Fibroblast of skin of abdomen (primary cell): ENCODE measurements at regions not wholly inside any gene's neighbourhood (a gene's known extent, or its start where the extent isn't known, plus 50 kb on each side); places are given as distances from the start of the nearest gene placed in this dataset.
A peak's percentile ranks its signal among the peaks of the same experiment; 100 is the strongest.
"Not testable (repeated sequence)": the region's sequence is repeated elsewhere in the genome, so short reads cannot be mapped to it uniquely, and the experiment has no call there.

Experiments used
- DNase-seq: peaks from one replicate; pipeline ENCODE4 v3.0.0-alpha.2; 2013

- DNase-seq, result no peak
Observed at GRCh38 chr5:36435516-36435915, 133.8 kb upstream of the RANBP3L start.

DNA sequence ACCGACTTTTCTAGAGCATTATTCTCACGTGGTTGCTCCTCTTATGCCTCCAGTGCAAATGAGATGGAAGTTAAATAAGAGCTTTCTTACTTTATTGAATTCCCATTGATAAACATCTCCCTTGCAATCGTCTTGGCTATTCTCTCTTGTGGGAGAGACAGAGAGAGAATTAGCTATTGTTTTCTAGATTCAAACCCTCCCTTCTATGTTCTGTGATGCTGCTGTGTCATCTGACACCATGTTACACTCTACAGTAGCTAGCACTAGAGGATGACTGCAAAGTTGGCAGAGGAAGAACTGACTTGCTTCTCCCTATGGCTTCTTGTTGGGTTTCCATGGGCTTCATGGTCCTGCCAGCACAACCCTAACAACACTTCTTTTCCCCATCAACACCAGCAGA lies 134.6 kb upstream of the RANBP3L start:
- DNase-seq, result no peak

GRCh38 chr5:36438765-36439561 lies 137.3 kb upstream of the RANBP3L start:
- no peak for DNase-seq

DNA sequence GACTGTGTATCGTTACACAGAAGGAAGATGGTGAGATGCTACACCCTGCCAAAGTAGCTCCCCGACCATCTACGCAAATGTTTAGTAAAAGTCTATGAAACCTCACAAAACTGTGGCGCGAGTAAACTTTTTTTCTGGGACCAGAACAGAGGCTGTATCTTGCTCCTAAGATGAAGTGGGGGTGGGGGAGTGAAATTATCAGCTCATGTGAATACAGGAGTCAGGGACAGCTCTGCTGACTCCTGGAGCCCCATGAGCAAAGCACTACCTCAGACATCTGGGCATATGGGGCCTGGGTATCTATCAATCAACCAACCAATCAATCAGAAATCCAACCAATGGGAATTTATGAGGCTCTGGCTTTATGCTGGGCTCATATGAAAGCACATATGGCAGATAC lies 138.6 kb upstream of the RANBP3L start:
- DNase-seq, result no peak

GRCh38 chr5:36441280-36441679 lies 139.6 kb upstream of the RANBP3L start:
- no peak for DNase-seq

DNA sequence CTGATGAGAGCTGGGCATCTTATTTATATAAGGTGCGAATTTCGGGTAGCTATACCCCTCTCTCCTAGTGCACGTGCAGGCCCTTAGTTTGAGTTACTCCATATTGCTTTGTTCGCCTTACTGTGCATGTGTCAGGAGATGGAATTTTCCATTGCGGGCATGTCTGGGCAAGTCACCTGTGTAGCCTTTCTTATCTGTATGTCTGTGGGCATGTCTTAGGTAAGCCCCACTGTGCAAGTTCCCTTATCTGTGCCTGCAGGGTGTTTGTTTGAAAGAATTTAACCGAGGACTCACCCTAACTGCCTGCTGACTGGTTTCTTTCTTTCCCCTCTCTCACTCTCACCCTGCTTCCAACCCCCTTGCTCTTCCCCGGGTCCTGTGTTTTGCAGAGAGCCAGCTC lies 140.7 kb upstream of the RANBP3L start:
- DNase-seq, result no peak

DNA sequence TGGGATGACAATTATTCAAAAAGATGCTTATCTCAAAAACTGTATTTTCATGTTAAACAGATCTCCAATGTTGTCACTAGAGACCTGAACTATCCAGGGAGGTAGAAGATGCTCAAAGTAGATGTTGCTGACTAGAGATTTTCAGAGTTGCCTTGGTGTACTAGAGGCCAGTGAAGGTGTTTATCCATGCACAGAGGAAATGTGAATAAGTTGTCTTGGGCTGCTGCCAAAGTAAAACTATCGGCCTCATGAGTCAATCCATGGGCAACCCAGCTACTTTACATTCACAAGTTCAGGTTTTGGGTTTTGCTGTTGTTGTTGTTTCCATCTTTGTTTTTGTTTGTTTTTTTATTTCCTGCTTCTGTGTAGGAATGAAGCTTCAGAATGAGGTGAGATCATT lies 141.1 kb upstream of the RANBP3L start:
- peak; percentile 72 for DNase-seq

DNA sequence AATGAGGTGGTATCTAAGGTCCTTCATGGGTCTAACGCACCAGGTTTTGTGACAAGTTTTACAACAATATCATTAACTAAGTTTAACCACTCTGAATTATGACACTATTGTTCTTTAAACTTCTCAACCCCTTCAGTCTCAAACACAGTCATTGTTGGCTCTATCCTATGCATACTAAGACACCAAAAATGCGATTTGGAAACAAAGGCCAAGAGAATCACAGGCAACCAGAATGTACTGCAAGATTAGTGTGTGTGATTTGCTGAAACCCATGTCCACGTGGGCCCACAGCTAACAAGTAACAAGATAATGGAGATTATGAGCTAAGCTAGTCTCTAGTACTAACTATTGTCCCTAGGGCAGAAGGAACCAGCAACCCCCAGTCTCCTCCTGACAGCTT lies 142.2 kb upstream of the RANBP3L start:
- no peak for DNase-seq

DNA sequence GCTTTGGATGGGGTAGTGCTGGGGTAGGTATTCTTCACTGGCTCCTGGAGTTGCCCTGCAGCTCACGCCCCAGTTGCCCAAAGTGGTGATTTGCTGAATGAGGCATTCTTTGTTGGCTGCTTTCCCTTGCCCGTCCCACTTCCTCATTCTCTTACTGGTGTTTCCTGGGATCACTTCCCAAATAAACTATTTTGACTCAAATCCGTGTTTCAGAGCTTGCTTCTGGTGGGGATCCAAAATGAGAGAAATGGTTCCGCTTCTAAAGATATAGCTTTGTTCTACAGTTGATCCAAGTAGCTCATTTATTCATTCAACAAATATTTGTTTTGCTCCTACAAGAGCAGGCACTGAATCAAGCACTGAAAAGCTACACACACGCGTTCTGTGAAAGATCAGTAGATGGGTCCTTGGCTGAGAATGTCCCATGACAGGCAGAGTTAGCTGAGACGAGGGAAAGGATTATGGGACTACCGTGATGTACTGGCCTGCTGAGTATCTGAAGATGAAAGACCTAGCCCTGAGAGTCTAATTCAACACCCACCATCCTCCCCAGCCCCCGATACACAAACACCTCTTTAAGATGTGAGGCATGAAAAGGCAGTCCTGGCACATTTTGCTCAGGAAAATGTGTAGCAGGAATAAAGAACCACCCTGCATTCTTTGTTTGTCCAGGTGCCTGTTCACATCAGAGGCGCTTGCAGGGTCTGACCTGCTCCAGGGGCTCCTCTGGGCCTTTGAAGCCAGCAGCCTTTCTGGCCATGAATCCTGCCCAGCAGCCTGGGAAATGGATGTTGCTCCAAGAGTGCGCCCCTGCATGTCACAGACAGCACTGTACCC lies 143.1 kb upstream of the RANBP3L start:
- no peak for DNase-seq

DNA sequence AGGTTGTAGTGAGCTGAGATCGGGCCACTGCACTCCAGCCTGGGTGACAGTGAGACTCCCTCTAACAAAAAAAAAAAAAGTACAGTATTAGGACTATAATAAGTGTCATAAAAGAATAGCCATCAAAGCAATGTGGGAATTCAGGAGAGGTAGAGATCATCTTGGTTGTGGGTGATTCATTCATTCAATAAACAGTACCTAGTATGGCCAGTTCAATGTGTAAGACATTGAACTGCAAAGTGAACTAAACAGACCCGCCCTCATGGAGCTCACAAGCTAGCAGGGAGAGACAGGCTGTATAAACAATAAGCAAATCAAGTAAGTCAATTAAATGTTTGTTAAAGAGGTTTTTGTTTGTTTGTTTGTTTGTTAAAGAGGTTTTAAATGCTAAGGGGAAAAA lies 146.1 kb upstream of the RANBP3L start:
- no peak for DNase-seq

GRCh38 chr5:36450229-36451014 lies 148.7 kb upstream of the RANBP3L start:
- peak; percentile 47 for DNase-seq

DNA sequence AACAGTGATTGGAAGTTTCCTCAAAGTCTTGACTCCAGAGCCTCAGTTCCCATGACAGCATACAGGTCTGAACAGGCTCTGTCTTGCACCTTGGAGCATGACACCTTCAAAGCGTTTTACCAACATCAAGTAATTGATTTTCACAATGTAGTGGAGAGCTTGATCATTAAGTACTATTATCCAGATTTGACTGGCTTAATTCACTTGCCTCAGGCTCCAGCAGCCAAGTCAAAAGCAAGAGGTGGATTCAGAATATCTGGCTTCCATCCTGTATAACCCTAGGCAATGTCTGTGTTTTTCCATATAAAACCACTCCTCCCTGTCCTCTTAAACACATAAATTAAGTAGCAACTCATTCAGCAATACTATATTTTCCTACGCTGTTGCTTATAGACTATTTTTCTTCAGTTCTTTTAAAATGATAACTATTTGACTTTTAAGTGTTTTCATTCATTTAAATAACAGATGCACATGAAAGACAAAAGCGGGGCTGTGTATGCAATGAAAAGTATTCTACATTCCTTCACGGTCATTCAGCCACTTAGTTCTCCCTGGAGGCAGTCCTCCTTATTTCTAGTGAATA lies 150.8 kb upstream of the RANBP3L start:
- DNase-seq, result peak; percentile 12

- peak; percentile 92 for DNase-seq
Observed at GRCh38 chr5:36457511-36458270, 148.7 kb upstream of the SLC1A3 start.

GRCh38 chr5:36458746-36459145 lies 147.7 kb upstream of the SLC1A3 start:
- DNase-seq, result no peak

- DNase-seq, result no peak
Observed at GRCh38 chr5:36459176-36460135, 146.9 kb upstream of the SLC1A3 start.

GRCh38 chr5:36462295-36463021 lies 143.9 kb upstream of the SLC1A3 start:
- DNase-seq, result peak; percentile 76

DNA sequence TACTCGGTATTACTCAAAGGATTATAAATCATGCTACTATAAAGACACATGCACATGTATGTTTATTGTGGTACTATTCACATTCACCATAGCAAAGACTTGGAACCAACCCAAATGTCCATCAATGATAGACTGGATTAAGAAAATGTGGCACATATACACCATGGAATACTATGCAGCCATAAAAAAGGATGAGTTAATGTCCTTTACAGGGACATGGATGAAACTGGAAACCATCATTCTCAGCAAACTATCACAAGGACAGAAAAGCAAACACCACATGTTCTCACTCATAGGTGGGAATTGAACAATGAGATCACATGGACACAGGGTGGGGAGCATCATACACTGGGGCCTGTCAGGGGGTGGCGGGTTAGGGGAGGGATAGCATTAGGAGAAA lies 130.5 kb upstream of the SLC1A3 start:
- not testable (repeated sequence) for DNase-seq

- DNase-seq, result peak; percentile 59
Observed at GRCh38 chr5:36478646-36479317, 127.6 kb upstream of the SLC1A3 start.

- DNase-seq, result peak; percentile 35
Observed at GRCh38 chr5:36481454-36482120, 124.8 kb upstream of the SLC1A3 start.
